HEK293T (cell line): ENCODE measurements at regions not wholly inside any gene's neighbourhood (a gene's known extent, or its start where the extent isn't known, plus 50 kb on each side); places are given as distances from the start of the nearest gene placed in this dataset.

Experiments used
- CTCF ChIA-PET: fragments of 350-600 bp; formaldehyde crosslinking; extraction: SDS; loops from one replicate; lab custom pipeline; 2021; ENCODE audit warnings: antibody characterized with exemption, inconsistent platforms; lab: Yijun Ruan, JAX
- POLR2A ChIA-PET: fragments of 350-600 bp; formaldehyde crosslinking; extraction: SDS; loops from one replicate; lab custom pipeline; 2020; ENCODE audit warnings: antibody characterized with exemption, inconsistent platforms; lab: Yijun Ruan, JAX
- DNase-seq: peaks from one replicate; pipeline ENCODE4 v3.0.0; 2012; ENCODE audit warnings: mixed read lengths; ENCODE audit errors: extremely low spot score
- ARNT ChIP-seq: fragments of 450-650 bp; IDR thresholded peaks from 2 replicates; pipeline ENCODE4 v1.6.1; 2017; ENCODE audit warnings: mild to moderate bottlenecking
- BHLHE40 ChIP-seq: fragments of 450-650 bp; IDR thresholded peaks from 2 replicates; pipeline ENCODE4 v1.6.1; 2016; ENCODE audit warnings: mild to moderate bottlenecking, moderate library complexity, borderline replicate concordance
- CTBP1 ChIP-seq: fragments of 450-650 bp; IDR thresholded peaks from 2 replicates; pipeline ENCODE4 v1.6.1; 2016; ENCODE audit warnings: borderline replicate concordance
- ELF4 ChIP-seq: fragments of 450-650 bp; IDR thresholded peaks from 2 replicates; pipeline ENCODE4 v1.6.1; 2017; ENCODE audit warnings: antibody characterized with exemption
- FOXA1 ChIP-seq: fragments of 450-650 bp; IDR thresholded peaks from 2 replicates; pipeline ENCODE4 v1.6.1; 2016; ENCODE audit warnings: mild to moderate bottlenecking
- FOXK2 ChIP-seq: fragments of 450-650 bp; IDR thresholded peaks from 2 replicates; pipeline ENCODE4 v1.6.1; 2016; ENCODE audit warnings: mild to moderate bottlenecking
- FOXM1 ChIP-seq: fragments of 450-650 bp; IDR thresholded peaks from 2 replicates; pipeline ENCODE4 v1.6.1; 2017; ENCODE audit warnings: mild to moderate bottlenecking, borderline replicate concordance
- HDGF ChIP-seq: fragments of 450-650 bp; IDR thresholded peaks from 2 replicates; pipeline ENCODE4 v1.6.1; 2017; ENCODE audit warnings: antibody characterized with exemption, borderline replicate concordance
- L3MBTL2 ChIP-seq: fragments of 450-650 bp; conservative IDR thresholded peaks from 2 replicates; pipeline ENCODE4 v1.6.1; 2016; ENCODE audit warnings: mild to moderate bottlenecking
- LEF1 ChIP-seq: fragments of 450-650 bp; IDR thresholded peaks from 2 replicates; pipeline ENCODE4 v1.6.1; 2017; ENCODE audit warnings: mild to moderate bottlenecking, borderline replicate concordance
- NFRKB ChIP-seq: fragments of 450-650 bp; IDR thresholded peaks from 2 replicates; pipeline ENCODE4 v1.6.1; 2016; ENCODE audit warnings: mild to moderate bottlenecking, moderate library complexity
- SP1 ChIP-seq: fragments of 450-650 bp; IDR thresholded peaks from 2 replicates; pipeline ENCODE4 v1.6.1; 2017
- SUZ12 ChIP-seq: fragments of 450-650 bp; IDR thresholded peaks from 2 replicates; pipeline ENCODE4 v1.6.1; 2016; ENCODE audit warnings: mild to moderate bottlenecking
- TARDBP ChIP-seq: fragments of 450-650 bp; IDR thresholded peaks from 2 replicates; pipeline ENCODE4 v1.6.1; 2016
- ZNF384 ChIP-seq: fragments of 450-650 bp; IDR thresholded peaks from 2 replicates; pipeline ENCODE4 v1.6.1; 2016
- TF ChIP-seq, protein P1 (sequence below): fragments of 450-650 bp; IDR thresholded peaks from 2 replicates; pipeline ENCODE4 v1.6.1; 2016

- CTCF ChIA-PET: no interaction called here
- POLR2A ChIA-PET: no interaction called here
Measured at GRCh38 chr12:125324861-125325490, 259.7 kb downstream of the AACS start.

GRCh38 chr12:125329239-125330102 is 264.2 kb downstream of the AACS start:
- no peak for DNase-seq
- TF ChIP-seq TARDBP (no peak), HDGF (no peak), ZNF384 (no peak), ARNT (no peak)
- ChIA-PET CTCF (no interaction called here), POLR2A (no interaction called here)

More at GRCh38 chr12:125324861-125325490, 259.7 kb downstream of the AACS start:
- no peak for DNase-seq
- TF ChIP-seq TARDBP (no peak), CTBP1 (no peak), FOXM1 (no peak), SP1 (no peak), SUZ12 (no peak), ARNT (no peak), L3MBTL2 (no peak), ELF4 (no peak), HDGF (no peak), FOXA1 (no peak)
- TF ChIP-seq, protein P1, sequence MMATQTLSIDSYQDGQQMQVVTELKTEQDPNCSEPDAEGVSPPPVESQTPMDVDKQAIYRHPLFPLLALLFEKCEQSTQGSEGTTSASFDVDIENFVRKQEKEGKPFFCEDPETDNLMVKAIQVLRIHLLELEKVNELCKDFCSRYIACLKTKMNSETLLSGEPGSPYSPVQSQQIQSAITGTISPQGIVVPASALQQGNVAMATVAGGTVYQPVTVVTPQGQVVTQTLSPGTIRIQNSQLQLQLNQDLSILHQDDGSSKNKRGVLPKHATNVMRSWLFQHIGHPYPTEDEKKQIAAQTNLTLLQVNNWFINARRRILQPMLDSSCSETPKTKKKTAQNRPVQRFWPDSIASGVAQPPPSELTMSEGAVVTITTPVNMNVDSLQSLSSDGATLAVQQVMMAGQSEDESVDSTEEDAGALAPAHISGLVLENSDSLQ: no peak

GRCh38 chr12:125330645-125331341 is 265.6 kb downstream of the AACS start:
- peak; percentile 85 for DNase-seq
- no peak for TF ChIP-seq SUZ12
- no peak for TF ChIP-seq TARDBP
- TF ChIP-seq FOXM1: no peak
- no peak for TF ChIP-seq FOXK2
- TF ChIP-seq, protein P1: no peak
- no peak for TF ChIP-seq CTBP1
- TF ChIP-seq HDGF: no peak
- no peak for TF ChIP-seq ARNT
- TF ChIP-seq NFRKB: no peak
- TF ChIP-seq BHLHE40: no peak
- no peak for TF ChIP-seq ELF4
- no peak for TF ChIP-seq FOXA1
- no peak for TF ChIP-seq SP1
- TF ChIP-seq L3MBTL2: no peak
- TF ChIP-seq LEF1: no peak
- TF ChIP-seq ZNF384: no peak
- CTCF ChIA-PET: interaction anchor here (1.0 to 1.7 kb wide), 5 partner anchors 14 to 147 kb away, joined by 3 to 11 read pairs (median 4); no protein-coding TSS in a partner anchor
- POLR2A ChIA-PET: no interaction called here

- ChIA-PET CTCF (interaction anchor here (0.6 to 1.7 kb wide), 6 partner anchors 13 to 148 kb away, joined by 3 to 11 read pairs (median 4); no protein-coding TSS in a partner anchor), POLR2A (no interaction called here)
- no peak for DNase-seq
- TF ChIP-seq FOXK2: no peak
- TF ChIP-seq BHLHE40: no peak
- no peak for TF ChIP-seq TARDBP
- no peak for TF ChIP-seq ZNF384
- TF ChIP-seq ARNT: no peak
- TF ChIP-seq ELF4: no peak
- no peak for TF ChIP-seq SUZ12
- no peak for TF ChIP-seq FOXA1
- no peak for TF ChIP-seq FOXM1
- TF ChIP-seq LEF1: no peak
- no peak for TF ChIP-seq CTBP1
- TF ChIP-seq, protein P1: no peak
- TF ChIP-seq HDGF: no peak
- no peak for TF ChIP-seq SP1
- no peak for TF ChIP-seq L3MBTL2
- no peak for TF ChIP-seq NFRKB
Measured at GRCh38 chr12:125331342-125332052, 266.3 kb downstream of the AACS start.

GRCh38 chr12:125332900-125333299 is 267.7 kb downstream of the AACS start:
- ChIA-PET POLR2A (interaction anchor here (1.0 kb wide), 1 partner anchor 10 kb away, joined by 3 read pairs; no protein-coding TSS in a partner anchor), CTCF (interaction anchor here (0.8 kb wide), 1 partner anchor 73 kb away, joined by 3 read pairs; no protein-coding TSS in a partner anchor)
- DNase-seq: no peak
- TF ChIP-seq FOXK2: no peak
- no peak for TF ChIP-seq CTBP1
- TF ChIP-seq ELF4: no peak
- no peak for TF ChIP-seq SUZ12
- TF ChIP-seq NFRKB: no peak
- TF ChIP-seq TARDBP: no peak
